ENCODE measurements at regions not wholly inside any gene's neighbourhood (a gene's known extent, or its start where the extent isn't known, plus 50 kb on each side); places are given as distances from the start of the nearest gene placed in this dataset.

DNA sequence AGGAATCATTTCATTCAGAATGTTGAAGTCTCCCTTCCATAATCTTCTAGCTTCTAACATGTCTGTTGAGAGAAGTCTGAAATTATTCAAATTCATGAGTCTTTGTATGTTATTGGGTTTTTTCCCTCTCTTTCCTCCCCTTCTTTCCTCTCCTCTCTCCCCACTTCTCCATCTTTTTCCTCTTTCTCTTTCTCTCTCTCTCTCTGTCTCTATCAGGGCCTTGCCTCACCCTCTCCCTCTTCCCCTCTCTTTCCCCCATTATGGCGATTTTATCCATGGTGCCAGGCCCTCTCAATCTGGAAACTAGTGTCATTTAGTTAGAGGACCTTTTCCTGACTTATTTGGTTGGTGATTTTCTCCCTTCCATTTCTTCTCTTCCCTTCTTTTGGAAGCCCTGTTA lies 147.3 kb downstream of the SST start:
- Mint-ChIP-seq H3K36me3 (ENCODE audit: low read depth) (no peaks in the 10 kb centered on the region), H3K27me3 (ENCODE audit: insufficient read depth) (peaks cover 2% of the 10 kb centered on the region), H3K4me1 (ENCODE audit: low read depth) (no peaks in the 10 kb centered on the region), H3K9me3 (no peaks in the 10 kb centered on the region), H3K4me3 (no peak overlapping the region), H3K27ac (no peak overlapping the region)
- DNase-seq (ENCODE audit: low spot score): no peak
- intact Hi-C loops (cut with micrococcal nuclease): no loop called here

GRCh38 chr3:187522293-187522692 lies 147.9 kb downstream of the SST start:
- intact Hi-C loops (cut with micrococcal nuclease): no loop called here
- Mint-ChIP-seq H3K36me3 (ENCODE audit: low read depth) (no peaks in the 10 kb centered on the region), H3K4me3 (no peak overlapping the region), H3K27me3 (ENCODE audit: insufficient read depth) (peaks cover 5% of the 10 kb centered on the region), H3K27ac (no peak overlapping the region), H3K4me1 (ENCODE audit: low read depth) (no peaks in the 10 kb centered on the region), H3K9me3 (no peaks in the 10 kb centered on the region)
- DNase-seq (ENCODE audit: low spot score): no peak

DNA sequence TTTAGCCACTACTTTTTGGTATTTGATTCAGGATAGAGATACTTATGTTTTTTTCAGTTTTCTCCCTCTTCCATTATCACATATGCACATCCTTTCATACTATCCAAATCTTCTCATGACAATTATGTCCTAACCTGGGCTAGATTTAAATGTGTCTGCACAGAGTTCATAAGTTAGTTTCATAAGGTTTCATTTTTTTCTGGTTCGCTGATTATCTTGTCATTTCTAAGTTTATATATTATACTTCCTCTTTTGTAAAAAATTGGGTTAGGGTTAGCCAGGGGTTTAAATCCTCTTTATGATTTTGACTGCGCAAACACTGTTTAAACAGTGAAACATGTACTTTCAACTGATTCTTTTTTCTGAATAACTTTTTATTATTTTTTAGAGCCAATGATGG lies 148.6 kb downstream of the SST start:
- H3K36me3 Mint-ChIP-seq (ENCODE audit: low read depth): no peaks in the 10 kb centered on the region
- no peak overlapping the region for H3K4me3 Mint-ChIP-seq
- H3K27me3 Mint-ChIP-seq (ENCODE audit: insufficient read depth): peaks cover 5% of the 10 kb centered on the region
- H3K4me1 Mint-ChIP-seq (ENCODE audit: low read depth): no peaks in the 10 kb centered on the region
- DNase-seq (ENCODE audit: low spot score): no peak
- H3K9me3 Mint-ChIP-seq: no peaks in the 10 kb centered on the region
- H3K27ac Mint-ChIP-seq: no peak overlapping the region
- intact Hi-C loops (cut with micrococcal nuclease): no loop called here

GRCh38 chr3:187520027-187520945 lies 149.9 kb downstream of the SST start:
- Mint-ChIP-seq H3K9me3 (no peaks in the 10 kb centered on the region), H3K4me1 (ENCODE audit: low read depth) (no peaks in the 10 kb centered on the region), H3K36me3 (ENCODE audit: low read depth) (no peaks in the 10 kb centered on the region), H3K27me3 (ENCODE audit: insufficient read depth) (peaks cover 5% of the 10 kb centered on the region), H3K4me3 (no peak overlapping the region), H3K27ac (no peak overlapping the region)
- intact Hi-C loops (cut with micrococcal nuclease): no loop called here
- DNase-seq (ENCODE audit: low spot score): no peak

DNA sequence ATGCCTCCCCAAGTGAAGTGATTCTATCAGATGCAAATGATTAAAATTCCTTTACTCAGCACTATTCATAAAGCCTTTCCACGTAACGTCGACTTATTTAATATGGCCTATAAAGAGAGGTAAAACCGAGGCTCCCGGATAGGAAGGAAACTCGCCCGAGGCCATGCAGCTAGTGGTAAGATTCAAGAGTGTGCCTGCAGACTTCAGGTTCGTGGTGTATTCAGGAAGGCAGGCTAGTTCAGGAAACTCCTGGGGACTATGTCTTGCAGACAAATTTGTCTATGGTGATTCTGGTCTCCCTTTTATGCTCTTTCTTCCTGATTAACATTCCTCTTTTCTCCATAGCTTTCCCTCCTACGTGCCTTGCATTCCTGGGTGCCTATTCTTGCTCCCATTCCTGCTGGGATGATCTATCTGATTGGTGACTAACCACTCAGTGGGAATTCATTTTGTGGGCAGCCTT lies 150.7 kb downstream of the SST start:
- H3K9me3 Mint-ChIP-seq: no peaks in the 10 kb centered on the region
- no peak for DNase-seq (ENCODE audit: low spot score)
- no peak overlapping the region for H3K27ac Mint-ChIP-seq
- H3K27me3 Mint-ChIP-seq (ENCODE audit: insufficient read depth): peaks cover 5% of the 10 kb centered on the region
- intact Hi-C loops (cut with micrococcal nuclease): no loop called here
- no peak overlapping the region for H3K4me3 Mint-ChIP-seq
- H3K36me3 Mint-ChIP-seq (ENCODE audit: low read depth): no peaks in the 10 kb centered on the region
- H3K4me1 Mint-ChIP-seq (ENCODE audit: low read depth): no peaks in the 10 kb centered on the region

- H3K27ac Mint-ChIP-seq: no peak overlapping the region
- no peak for DNase-seq (ENCODE audit: low spot score)
- H3K27me3 Mint-ChIP-seq (ENCODE audit: insufficient read depth): peaks cover 5% of the 10 kb centered on the region
- no peaks in the 10 kb centered on the region for H3K9me3 Mint-ChIP-seq
- no peak overlapping the region for H3K4me3 Mint-ChIP-seq
- intact Hi-C loops (cut with micrococcal nuclease): no loop called here
- no peaks in the 10 kb centered on the region for H3K36me3 Mint-ChIP-seq (ENCODE audit: low read depth)
- H3K4me1 Mint-ChIP-seq (ENCODE audit: low read depth): no peaks in the 10 kb centered on the region
Measured at GRCh38 chr3:187518616-187519015, 150.4 kb downstream of the RTP4 start.

- H3K27ac Mint-ChIP-seq: no peak overlapping the region
- no peaks in the 10 kb centered on the region for H3K4me1 Mint-ChIP-seq (ENCODE audit: low read depth)
- peaks cover 5% of the 10 kb centered on the region for H3K27me3 Mint-ChIP-seq (ENCODE audit: insufficient read depth)
- no peak overlapping the region for H3K4me3 Mint-ChIP-seq
- intact Hi-C loops (cut with micrococcal nuclease): no loop called here
- no peak for DNase-seq (ENCODE audit: low spot score)
- no peaks in the 10 kb centered on the region for H3K36me3 Mint-ChIP-seq (ENCODE audit: low read depth)
- H3K9me3 Mint-ChIP-seq: no peaks in the 10 kb centered on the region
Measured at GRCh38 chr3:187518207-187518606, 150.0 kb downstream of the RTP4 start.

GRCh38 chr3:187516446-187517185 lies 148.4 kb downstream of the RTP4 start:
- no peak for DNase-seq (ENCODE audit: low spot score)
- no peaks in the 10 kb centered on the region for H3K4me1 Mint-ChIP-seq (ENCODE audit: low read depth)
- no peak overlapping the region for H3K4me3 Mint-ChIP-seq
- no peaks in the 10 kb centered on the region for H3K36me3 Mint-ChIP-seq (ENCODE audit: low read depth)
- no peak overlapping the region for H3K27ac Mint-ChIP-seq
- intact Hi-C loops (cut with micrococcal nuclease): no loop called here
- H3K27me3 Mint-ChIP-seq (ENCODE audit: insufficient read depth): peaks cover 5% of the 10 kb centered on the region
- H3K9me3 Mint-ChIP-seq: no peaks in the 10 kb centered on the region

GRCh38 chr3:187507905-187508304 lies 139.7 kb downstream of the RTP4 start:
- intact Hi-C loops (cut with micrococcal nuclease): loop anchor here (2.0 kb wide), 1 partner anchor 189 kb away; no protein-coding TSS in a partner anchor
- Mint-ChIP-seq H3K36me3 (ENCODE audit: low read depth) (no peaks in the 10 kb centered on the region), H3K9me3 (no peaks in the 10 kb centered on the region), H3K4me3 (no peak overlapping the region), H3K4me1 (ENCODE audit: low read depth) (no peaks in the 10 kb centered on the region), H3K27me3 (ENCODE audit: insufficient read depth) (peaks cover 6% of the 10 kb centered on the region), H3K27ac (no peak overlapping the region)
- no peak for DNase-seq (ENCODE audit: low spot score)

DNA sequence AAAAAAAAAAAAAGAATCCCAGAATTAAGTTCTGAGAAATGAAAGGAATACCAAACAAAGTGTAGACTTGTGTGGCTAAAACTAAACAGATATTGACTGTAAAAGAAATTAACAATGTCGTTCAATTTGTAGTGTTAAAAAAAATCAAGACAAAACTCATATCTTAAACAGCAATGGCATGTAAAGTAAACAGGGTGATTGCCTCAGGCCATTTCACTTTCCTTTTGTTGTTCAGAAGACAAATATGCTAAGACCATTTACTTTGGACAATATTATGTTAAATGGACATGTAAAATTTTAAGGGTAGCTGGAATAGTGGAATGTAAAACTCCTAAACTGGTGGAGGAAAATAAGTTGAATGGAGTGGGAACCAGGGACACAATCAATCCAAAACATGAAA lies 139.1 kb downstream of the RTP4 start:
- no peaks in the 10 kb centered on the region for H3K36me3 Mint-ChIP-seq (ENCODE audit: low read depth)
- no peaks in the 10 kb centered on the region for H3K4me1 Mint-ChIP-seq (ENCODE audit: low read depth)
- intact Hi-C loops (cut with micrococcal nuclease): no loop called here
- no peak overlapping the region for H3K27ac Mint-ChIP-seq
- DNase-seq (ENCODE audit: low spot score): no peak
- H3K27me3 Mint-ChIP-seq (ENCODE audit: insufficient read depth): peaks cover 6% of the 10 kb centered on the region
- H3K4me3 Mint-ChIP-seq: no peak overlapping the region
- no peaks in the 10 kb centered on the region for H3K9me3 Mint-ChIP-seq

- no peak overlapping the region for H3K4me3 Mint-ChIP-seq
- no peaks in the 10 kb centered on the region for H3K4me1 Mint-ChIP-seq (ENCODE audit: low read depth)
- peaks cover 2% of the 10 kb centered on the region for H3K27me3 Mint-ChIP-seq (ENCODE audit: insufficient read depth)
- no peaks in the 10 kb centered on the region for H3K9me3 Mint-ChIP-seq
- no peaks in the 10 kb centered on the region for H3K36me3 Mint-ChIP-seq (ENCODE audit: low read depth)
- H3K27ac Mint-ChIP-seq: no peak overlapping the region
- no peak for DNase-seq (ENCODE audit: low spot score)
- intact Hi-C loops (cut with micrococcal nuclease): no loop called here
Measured at GRCh38 chr3:187504435-187504834, 136.2 kb downstream of the RTP4 start.

GRCh38 chr3:187498211-187498724 lies 130.1 kb downstream of the RTP4 start:
- H3K27ac Mint-ChIP-seq: no peak overlapping the region
- no peaks in the 10 kb centered on the region for H3K9me3 Mint-ChIP-seq
- H3K4me1 Mint-ChIP-seq (ENCODE audit: low read depth): no peaks in the 10 kb centered on the region
- no peak for DNase-seq (ENCODE audit: low spot score)
- H3K4me3 Mint-ChIP-seq: no peak overlapping the region
- no peaks in the 10 kb centered on the region for H3K36me3 Mint-ChIP-seq (ENCODE audit: low read depth)
- H3K27me3 Mint-ChIP-seq (ENCODE audit: insufficient read depth): peaks cover 2% of the 10 kb centered on the region
- intact Hi-C loops (cut with micrococcal nuclease): no loop called here

DNA sequence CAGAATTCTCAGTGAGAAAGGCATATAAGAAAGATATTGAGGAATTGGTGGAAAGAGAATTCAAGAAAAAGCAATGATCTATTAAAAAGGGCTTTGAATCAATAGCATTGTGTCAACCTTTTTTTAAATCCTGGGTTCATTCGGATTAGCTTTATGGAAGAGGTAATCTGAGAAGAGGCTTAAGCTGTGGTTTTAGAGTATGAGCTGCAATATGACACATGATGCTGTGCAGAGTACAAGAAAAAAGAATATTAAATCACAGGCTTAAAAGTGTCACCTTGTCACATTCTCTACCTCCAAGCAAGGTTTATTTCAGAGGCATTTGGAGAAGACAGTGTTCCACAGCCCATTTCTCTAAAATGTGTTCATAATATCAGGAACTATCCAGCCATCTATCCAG lies 128.9 kb downstream of the RTP4 start:
- no peak overlapping the region for H3K27ac Mint-ChIP-seq
- no peaks in the 10 kb centered on the region for H3K4me1 Mint-ChIP-seq (ENCODE audit: low read depth)
- intact Hi-C loops (cut with micrococcal nuclease): no loop called here
- peaks cover 7% of the 10 kb centered on the region for H3K27me3 Mint-ChIP-seq (ENCODE audit: insufficient read depth)
- H3K9me3 Mint-ChIP-seq: no peaks in the 10 kb centered on the region
- no peak for DNase-seq (ENCODE audit: low spot score)
- no peak overlapping the region for H3K4me3 Mint-ChIP-seq
- no peaks in the 10 kb centered on the region for H3K36me3 Mint-ChIP-seq (ENCODE audit: low read depth)

All from activated T-helper 1 cell treated with anti-CD3 and anti-CD28 coated beads, Interleukin-12 subunit alpha, Interleukin-12 subunit beta, Interleukin-2, Interleukin-4 antibody, amounts not matched to agents 30 ng/mL and 10 ng/mL and 1 ng/mL, durations not matched to agents 14 hours and 24 hours and 36 hours (primary cell).